ENCODE measurements at regions not wholly inside any gene's neighbourhood (a gene's known extent, or its start where the extent isn't known, plus 50 kb on each side); places are given as distances from the start of the nearest gene placed in this dataset.
"Not testable (repeated sequence)": the region's sequence is repeated elsewhere in the genome, so short reads cannot be mapped to it uniquely, and the experiment has no call there.

DNA sequence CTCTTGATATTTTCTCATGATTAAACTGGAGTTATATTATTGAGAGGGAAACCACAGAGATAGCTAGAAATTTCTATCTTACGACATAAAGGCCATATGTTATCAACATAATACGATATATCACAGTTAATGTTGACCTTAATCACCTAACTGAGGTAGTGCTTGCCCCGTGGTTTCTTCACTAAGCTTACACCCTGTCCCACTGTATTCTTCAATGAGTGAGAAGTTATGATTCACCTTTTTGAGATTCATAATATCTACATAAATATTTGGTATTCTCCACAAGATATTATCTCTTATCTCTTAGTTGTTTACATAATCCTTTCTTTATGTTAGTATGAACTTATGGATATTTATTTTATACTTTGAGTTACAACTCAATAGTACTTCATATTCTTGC, 1714.1 kb downstream of the BRINP3 start:
- WGBS, 2 donors: 64 to 73% methylated on average over 3 of the region's 3 CpGs
- Histone ChIP-seq H3K4me3 (ENCODE audit: low read depth in 1 of 2, low read length in 2 of 2) (no peak overlapping the region), H3K36me3 (ENCODE audit: control insufficient read depth in 2 of 2, insufficient read depth in 2 of 2, low read length in 1 of 2) (no peaks in the 10 kb centered on the region), H3K27me3 (ENCODE audit: control insufficient read depth in 1 of 2, insufficient read depth in 2 of 2, low read length in 2 of 2) (no peaks in the 10 kb centered on the region), H3K4me1 (ENCODE audit: control insufficient read depth in 2 of 2, insufficient read depth in 2 of 2, low read length in 1 of 2) (no peaks in the 10 kb centered on the region), H3K27ac (ENCODE audit: low read depth in 2 of 2, low read length in 1 of 2) (no peak overlapping the region), H3K9me3 (ENCODE audit: control insufficient read depth in 2 of 2, insufficient read depth in 1 of 2, low read depth in 1 of 2, low read length in 1 of 2) (peaks cover 0 to 1% of the 10 kb centered on the region in 2 donors)

DNA sequence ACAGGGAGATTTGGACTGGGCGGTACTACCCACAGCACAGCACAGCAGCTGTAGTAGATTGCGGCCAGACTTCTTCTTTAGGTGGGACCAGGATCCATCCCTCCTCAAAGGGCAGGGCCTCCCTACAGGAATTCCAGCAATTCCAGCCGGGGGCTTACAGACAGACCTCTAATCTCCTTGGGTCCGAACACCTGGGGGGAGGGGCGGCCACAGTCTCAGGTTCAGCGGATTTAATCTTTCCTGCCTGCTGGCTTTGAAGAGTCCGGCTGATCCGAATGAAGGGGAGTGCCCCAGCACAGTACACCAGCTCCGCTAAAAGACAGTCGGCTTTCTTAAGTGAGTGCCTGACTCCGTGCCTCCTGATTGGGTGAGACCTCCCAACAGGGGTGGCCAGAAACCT, 1708.5 kb downstream of the BRINP3 start:
- peaks cover 0 to 7% of the 10 kb centered on the region in 2 donors for H3K9me3 ChIP-seq (ENCODE audit: control insufficient read depth in 2 of 2, insufficient read depth in 1 of 2, low read depth in 1 of 2, low read length in 1 of 2)
- H3K36me3 ChIP-seq (ENCODE audit: control insufficient read depth in 2 of 2, insufficient read depth in 2 of 2, low read length in 1 of 2): no peaks in the 10 kb centered on the region
- no peak overlapping the region for H3K4me3 ChIP-seq (ENCODE audit: low read depth in 1 of 2, low read length in 2 of 2)
- 85 to 87% methylated on average over 11 of the region's 11 CpGs for WGBS, 2 donors
- H3K27ac ChIP-seq (ENCODE audit: low read depth in 2 of 2, low read length in 1 of 2): no peak overlapping the region
- no peaks in the 10 kb centered on the region for H3K27me3 ChIP-seq (ENCODE audit: control insufficient read depth in 1 of 2, insufficient read depth in 2 of 2, low read length in 2 of 2)
- H3K4me1 ChIP-seq (ENCODE audit: control insufficient read depth in 2 of 2, insufficient read depth in 2 of 2, low read length in 1 of 2): no peaks in the 10 kb centered on the region

DNA sequence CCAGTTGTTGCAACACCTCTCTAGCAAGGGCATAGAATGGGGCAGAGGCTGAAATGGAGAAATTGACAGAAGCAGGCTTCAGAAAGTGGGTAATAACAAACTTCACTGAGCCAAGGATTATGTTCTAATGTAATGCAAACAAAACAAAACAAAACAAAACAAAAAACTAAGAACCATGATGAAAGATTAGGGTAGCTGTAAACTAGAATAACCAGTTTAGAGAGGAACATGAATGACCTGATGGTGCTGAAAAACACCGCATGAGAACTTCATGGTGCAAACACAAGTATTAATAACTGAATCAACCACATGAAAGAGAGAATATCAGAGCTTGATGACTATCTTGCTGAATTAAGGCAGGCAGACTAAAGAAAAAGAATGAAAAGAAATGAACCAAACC, 1707.7 kb downstream of the BRINP3 start:
- peaks cover 0 to 7% of the 10 kb centered on the region in 2 donors for H3K9me3 ChIP-seq (ENCODE audit: control insufficient read depth in 2 of 2, insufficient read depth in 1 of 2, low read depth in 1 of 2, low read length in 1 of 2)
- no peak overlapping the region for H3K4me3 ChIP-seq (ENCODE audit: low read depth in 1 of 2, low read length in 2 of 2)
- no peak overlapping the region for H3K27ac ChIP-seq (ENCODE audit: low read depth in 2 of 2, low read length in 1 of 2)
- WGBS, 2 donors: 58 to 74% methylated on average over 1 of the region's 1 CpG
- H3K36me3 ChIP-seq (ENCODE audit: control insufficient read depth in 2 of 2, insufficient read depth in 2 of 2, low read length in 1 of 2): no peaks in the 10 kb centered on the region
- H3K4me1 ChIP-seq (ENCODE audit: control insufficient read depth in 2 of 2, insufficient read depth in 2 of 2, low read length in 1 of 2): no peaks in the 10 kb centered on the region
- H3K27me3 ChIP-seq (ENCODE audit: control insufficient read depth in 1 of 2, insufficient read depth in 2 of 2, low read length in 2 of 2): no peaks in the 10 kb centered on the region

DNA sequence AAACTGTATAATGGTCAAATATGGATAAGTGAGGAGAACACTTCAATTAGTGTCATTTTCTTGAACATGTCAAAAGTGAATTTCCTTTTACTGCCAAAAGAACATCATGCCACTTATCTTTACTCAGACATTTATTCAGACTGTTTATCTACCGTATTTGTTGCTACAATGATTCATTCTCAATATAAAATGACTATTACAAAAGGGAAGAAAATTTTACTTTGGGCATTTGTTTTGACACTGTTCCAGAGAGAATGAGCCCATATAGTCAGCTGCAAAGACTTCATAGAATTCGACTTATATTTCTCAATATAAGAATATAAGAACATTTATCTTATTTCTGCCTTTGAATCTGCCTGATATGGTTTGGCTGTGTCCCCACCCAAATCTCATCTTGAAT, 1699.1 kb downstream of the BRINP3 start:
- 34 to 35% methylated on average over 2 of the region's 2 CpGs for WGBS, 2 donors
- Histone ChIP-seq H3K27me3 (ENCODE audit: control insufficient read depth in 1 of 2, insufficient read depth in 2 of 2, low read length in 2 of 2) (no peaks in the 10 kb centered on the region), H3K9me3 (ENCODE audit: control insufficient read depth in 2 of 2, insufficient read depth in 1 of 2, low read depth in 1 of 2, low read length in 1 of 2) (no peaks in the 10 kb centered on the region), H3K27ac (ENCODE audit: low read depth in 2 of 2, low read length in 1 of 2) (no peak overlapping the region), H3K4me1 (ENCODE audit: control insufficient read depth in 2 of 2, insufficient read depth in 2 of 2, low read length in 1 of 2) (no peaks in the 10 kb centered on the region), H3K36me3 (ENCODE audit: control insufficient read depth in 2 of 2, insufficient read depth in 2 of 2, low read length in 1 of 2) (no peaks in the 10 kb centered on the region), H3K4me3 (ENCODE audit: low read depth in 1 of 2, low read length in 2 of 2) (no peak overlapping the region)

DNA sequence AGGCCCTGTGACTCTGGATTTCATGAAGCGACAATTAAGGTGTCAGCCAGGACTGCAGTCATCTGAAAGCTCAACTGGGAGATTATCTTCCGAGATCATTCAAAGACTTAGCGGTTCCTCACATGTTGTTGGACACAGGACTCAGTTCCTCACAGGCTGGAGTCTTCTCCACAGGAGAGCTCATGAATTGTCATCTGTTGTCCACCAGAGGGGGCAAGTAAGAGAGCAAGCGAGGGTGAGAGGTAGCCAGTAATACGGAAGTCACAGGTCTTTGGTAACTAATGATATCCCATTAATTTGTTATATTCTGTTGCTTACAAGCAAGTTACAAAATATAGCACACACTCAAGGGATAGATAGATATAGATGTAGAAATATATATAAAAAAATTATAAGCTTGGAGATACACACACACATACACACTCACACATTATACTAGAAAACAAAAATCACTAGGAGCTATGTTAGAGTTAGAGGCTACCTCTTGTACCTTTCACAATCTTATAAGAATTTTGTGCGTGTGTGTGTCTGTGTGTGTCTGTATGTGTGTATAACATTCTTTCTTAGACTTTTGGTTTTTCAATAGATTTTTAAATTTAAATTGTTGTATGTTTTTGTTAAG, 1695.3 kb downstream of the BRINP3 start:
- H3K36me3 ChIP-seq (ENCODE audit: control insufficient read depth in 2 of 2, insufficient read depth in 2 of 2, low read length in 1 of 2): no peaks in the 10 kb centered on the region
- H3K27me3 ChIP-seq (ENCODE audit: control insufficient read depth in 1 of 2, insufficient read depth in 2 of 2, low read length in 2 of 2): no peaks in the 10 kb centered on the region
- no peak overlapping the region for H3K4me3 ChIP-seq (ENCODE audit: low read depth in 1 of 2, low read length in 2 of 2)
- H3K9me3 ChIP-seq (ENCODE audit: control insufficient read depth in 2 of 2, insufficient read depth in 1 of 2, low read depth in 1 of 2, low read length in 1 of 2): no peaks in the 10 kb centered on the region
- no peaks in the 10 kb centered on the region for H3K4me1 ChIP-seq (ENCODE audit: control insufficient read depth in 2 of 2, insufficient read depth in 2 of 2, low read length in 1 of 2)
- 42 to 46% methylated on average over 6 of the region's 6 CpGs for WGBS, 2 donors
- no peak overlapping the region for H3K27ac ChIP-seq (ENCODE audit: low read depth in 2 of 2, low read length in 1 of 2)

DNA sequence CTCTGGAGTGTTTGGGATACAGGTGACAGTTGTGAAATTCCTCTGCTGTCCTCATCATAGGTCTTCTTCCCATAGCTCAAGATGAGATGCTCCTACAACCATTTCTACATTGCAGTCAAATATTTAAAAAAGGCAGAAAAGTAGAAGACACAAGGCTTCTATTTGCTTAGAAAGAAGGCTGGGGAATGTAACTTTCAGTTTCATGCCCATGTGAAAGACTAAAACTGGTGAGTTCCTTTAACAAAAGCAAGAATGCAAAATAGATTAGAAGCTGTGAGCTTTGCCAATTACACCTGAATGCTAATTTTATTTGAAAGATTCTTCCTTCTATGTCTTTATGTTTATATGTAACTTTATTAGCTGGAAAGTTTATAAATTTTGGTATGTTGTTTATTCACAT, 1682.7 kb downstream of the BRINP3 start:
- no peak overlapping the region for H3K4me3 ChIP-seq (ENCODE audit: low read depth in 1 of 2, low read length in 2 of 2)
- no peaks in the 10 kb centered on the region for H3K27me3 ChIP-seq (ENCODE audit: control insufficient read depth in 1 of 2, insufficient read depth in 2 of 2, low read length in 2 of 2)
- H3K4me1 ChIP-seq (ENCODE audit: control insufficient read depth in 2 of 2, insufficient read depth in 2 of 2, low read length in 1 of 2): no peaks in the 10 kb centered on the region
- H3K9me3 ChIP-seq (ENCODE audit: control insufficient read depth in 2 of 2, insufficient read depth in 1 of 2, low read depth in 1 of 2, low read length in 1 of 2): no peaks in the 10 kb centered on the region
- H3K27ac ChIP-seq (ENCODE audit: low read depth in 2 of 2, low read length in 1 of 2): no peak overlapping the region
- no peaks in the 10 kb centered on the region for H3K36me3 ChIP-seq (ENCODE audit: control insufficient read depth in 2 of 2, insufficient read depth in 2 of 2, low read length in 1 of 2)

DNA sequence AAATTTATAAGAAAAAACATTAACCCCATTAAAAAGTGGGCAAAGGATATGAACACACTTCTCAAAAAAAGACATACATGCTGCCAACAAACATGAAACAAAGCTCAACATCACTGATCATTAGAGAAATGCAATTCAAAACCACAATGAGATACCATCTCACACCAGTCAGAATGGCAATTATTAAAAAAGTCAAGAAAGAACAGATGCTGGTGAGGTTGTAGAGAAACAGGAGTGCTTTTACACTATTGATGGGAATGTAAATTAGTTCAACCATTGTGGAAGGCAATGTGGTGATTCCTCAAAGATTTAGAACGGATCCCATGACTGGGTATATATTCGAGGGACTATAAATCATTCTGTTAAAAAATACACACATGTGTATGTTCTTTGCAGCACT, 1665.5 kb downstream of the BRINP3 start:
- not testable (repeated sequence) for H3K9me3 ChIP-seq (ENCODE audit: control insufficient read depth in 2 of 2, insufficient read depth in 1 of 2, low read depth in 1 of 2, low read length in 1 of 2); H3K27me3 ChIP-seq (ENCODE audit: control insufficient read depth in 1 of 2, insufficient read depth in 2 of 2, low read length in 2 of 2); H3K27ac ChIP-seq (ENCODE audit: low read depth in 2 of 2, low read length in 1 of 2); H3K36me3 ChIP-seq (ENCODE audit: control insufficient read depth in 2 of 2, insufficient read depth in 2 of 2, low read length in 1 of 2); H3K4me3 ChIP-seq (ENCODE audit: low read depth in 1 of 2, low read length in 2 of 2); H3K4me1 ChIP-seq (ENCODE audit: control insufficient read depth in 2 of 2, insufficient read depth in 2 of 2, low read length in 1 of 2)
- 79 to 90% methylated on average over 2 of the region's 2 CpGs for WGBS, 2 donors

DNA sequence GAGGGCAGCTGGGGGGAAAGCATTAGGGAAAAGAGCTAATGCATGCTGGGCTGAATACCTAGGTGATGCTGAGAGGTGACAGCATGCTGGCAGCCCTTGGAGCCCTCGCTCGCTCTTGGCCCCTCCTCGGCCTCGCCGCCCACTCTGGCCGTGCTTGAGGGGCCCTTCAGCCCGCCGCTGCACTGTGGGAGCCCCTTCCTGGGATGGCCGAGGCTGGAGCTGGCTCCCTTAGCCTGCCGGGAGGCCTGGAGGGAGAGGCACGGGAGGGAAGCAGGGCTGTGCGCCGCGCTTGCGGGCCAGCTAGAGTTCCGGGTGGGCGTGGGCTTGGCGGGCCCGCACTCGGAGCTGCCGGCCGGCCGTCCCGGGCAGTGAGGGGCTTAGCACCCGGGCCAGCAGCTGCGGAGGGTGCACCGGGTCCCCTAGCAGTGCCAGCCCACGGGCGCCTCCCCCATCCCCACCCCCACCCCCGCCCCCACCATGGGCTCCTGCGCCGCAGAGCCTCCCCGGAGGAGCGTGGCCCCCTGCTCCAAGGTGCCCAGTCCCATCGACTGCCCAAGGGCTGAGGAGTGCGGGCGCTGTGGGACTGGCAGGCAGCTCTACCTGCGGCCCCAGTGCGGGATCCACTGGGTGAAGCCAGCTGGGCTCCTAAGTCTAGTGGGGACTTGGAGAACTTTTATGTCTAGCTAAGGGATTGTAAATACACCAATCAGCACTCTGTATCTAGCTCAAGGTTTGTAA, 1664.7 kb downstream of the BRINP3 start:
- not testable (repeated sequence) for H3K27me3 ChIP-seq (ENCODE audit: control insufficient read depth in 1 of 2, insufficient read depth in 2 of 2, low read length in 2 of 2); H3K4me3 ChIP-seq (ENCODE audit: low read depth in 1 of 2, low read length in 2 of 2); H3K27ac ChIP-seq (ENCODE audit: low read depth in 2 of 2, low read length in 1 of 2); H3K9me3 ChIP-seq (ENCODE audit: control insufficient read depth in 2 of 2, insufficient read depth in 1 of 2, low read depth in 1 of 2, low read length in 1 of 2); H3K4me1 ChIP-seq (ENCODE audit: control insufficient read depth in 2 of 2, insufficient read depth in 2 of 2, low read length in 1 of 2); H3K36me3 ChIP-seq (ENCODE audit: control insufficient read depth in 2 of 2, insufficient read depth in 2 of 2, low read length in 1 of 2)
- 93 to 96% methylated on average over 21 to 39 of the region's 39 CpGs for WGBS, 2 donors

DNA sequence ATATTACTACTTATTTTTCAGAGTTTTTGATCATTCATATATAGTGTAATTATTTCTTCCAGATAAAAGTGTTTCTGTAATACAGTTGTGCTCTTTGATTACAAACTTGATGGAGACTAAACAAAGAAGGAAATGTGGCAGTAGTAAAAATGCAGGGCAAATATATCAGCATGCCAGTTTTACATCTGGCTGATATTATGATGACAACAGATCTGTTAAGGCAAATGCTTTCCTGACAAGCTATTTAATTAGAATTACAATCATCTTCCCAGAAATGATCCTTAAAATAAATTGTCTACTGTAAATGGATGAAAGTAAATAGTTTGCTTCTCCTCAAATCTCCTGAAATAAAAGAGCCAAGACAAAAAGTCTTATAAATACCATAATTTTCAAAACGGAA, 1659.8 kb downstream of the BRINP3 start:
- WGBS, 2 donors: 40 to 44% methylated on average over 1 of the region's 1 CpG
- Histone ChIP-seq H3K9me3 (ENCODE audit: control insufficient read depth in 2 of 2, insufficient read depth in 1 of 2, low read depth in 1 of 2, low read length in 1 of 2) (peaks cover 3% of the 10 kb centered on the region in 2 donors), H3K36me3 (ENCODE audit: control insufficient read depth in 2 of 2, insufficient read depth in 2 of 2, low read length in 1 of 2) (no peaks in the 10 kb centered on the region), H3K27me3 (ENCODE audit: control insufficient read depth in 1 of 2, insufficient read depth in 2 of 2, low read length in 2 of 2) (no peaks in the 10 kb centered on the region), H3K27ac (ENCODE audit: low read depth in 2 of 2, low read length in 1 of 2) (no peak overlapping the region), H3K4me3 (ENCODE audit: low read depth in 1 of 2, low read length in 2 of 2) (no peak overlapping the region), H3K4me1 (ENCODE audit: control insufficient read depth in 2 of 2, insufficient read depth in 2 of 2, low read length in 1 of 2) (no peaks in the 10 kb centered on the region)

DNA sequence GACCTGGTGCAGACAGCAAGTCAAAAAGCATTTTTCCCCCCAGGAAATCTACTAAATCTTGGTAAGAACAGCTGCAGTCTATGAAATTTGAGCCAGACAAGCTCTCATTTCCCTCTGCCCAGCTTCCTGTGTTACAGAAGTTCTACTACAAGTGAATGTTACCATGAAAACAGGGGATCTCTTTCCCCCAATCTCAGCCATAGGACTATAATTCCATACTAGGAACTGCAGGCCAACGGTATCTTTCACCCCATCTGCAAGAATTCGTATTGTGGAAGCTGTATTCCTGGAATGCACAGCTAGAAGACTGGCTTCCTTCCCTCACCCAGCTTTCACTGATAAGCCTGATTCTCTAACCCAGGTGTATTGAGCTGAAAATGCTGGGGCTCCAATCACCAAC, 1655.4 kb downstream of the BRINP3 start:
- no peaks in the 10 kb centered on the region for H3K36me3 ChIP-seq (ENCODE audit: control insufficient read depth in 2 of 2, insufficient read depth in 2 of 2, low read length in 1 of 2)
- no peaks in the 10 kb centered on the region for H3K27me3 ChIP-seq (ENCODE audit: control insufficient read depth in 1 of 2, insufficient read depth in 2 of 2, low read length in 2 of 2)
- no peak overlapping the region for H3K27ac ChIP-seq (ENCODE audit: low read depth in 2 of 2, low read length in 1 of 2)
- no peaks in the 10 kb centered on the region for H3K4me1 ChIP-seq (ENCODE audit: control insufficient read depth in 2 of 2, insufficient read depth in 2 of 2, low read length in 1 of 2)
- no peak overlapping the region for H3K4me3 ChIP-seq (ENCODE audit: low read depth in 1 of 2, low read length in 2 of 2)
- 43 to 51% methylated on average over 2 of the region's 2 CpGs for WGBS, 2 donors
- H3K9me3 ChIP-seq (ENCODE audit: control insufficient read depth in 2 of 2, insufficient read depth in 1 of 2, low read depth in 1 of 2, low read length in 1 of 2): peaks cover 0 to 3% of the 10 kb centered on the region in 2 donors
